H1 (cell line): ENCODE measurements at regions not wholly inside any gene's neighbourhood (a gene's known extent, or its start where the extent isn't known, plus 50 kb on each side); places are given as distances from the start of the nearest gene placed in this dataset.

Experiments used
- ATF2 ChIP-seq: IDR thresholded peaks from 2 replicates; pipeline ENCODE4 v1.6.1; 2012; ENCODE audit warnings: low read length, inconsistent platforms
- EZH2 ChIP-seq: fragments of 200-600 bp; sonication (generic); IDR thresholded peaks from 2 replicates; pipeline ENCODE4 v1.7.1; 2012; ENCODE audit warnings: low read depth, mild to moderate bottlenecking, moderate library complexity, low read length, inconsistent platforms; ENCODE audit not compliant: severe bottlenecking
- KDM1A ChIP-seq: fragments of 200-600, 300-600 bp; sonication (generic); IDR thresholded peaks from 2 replicates; pipeline ENCODE4 v1.7.1; 2016; ENCODE audit warnings: mild to moderate bottlenecking, low read length, borderline replicate concordance

- no peak for TF ChIP-seq ATF2
- no peak for TF ChIP-seq EZH2
- no peak for TF ChIP-seq KDM1A
These were observed 246.0 kb downstream of the PCDH10 start (continued) for GRCh38 chr4:133394971-133395627.
